T-cell (primary cell): ENCODE measurements at regions not wholly inside any gene's neighbourhood (a gene's known extent, or its start where the extent isn't known, plus 50 kb on each side); places are given as distances from the start of the nearest gene placed in this dataset.

Experiments
- ATAC-seq, 4 experiments: fragments of 200-7000 bp in 3 of 4; fragments of 150-1000 bp in 1 of 4; cut with Tn5 transposase; replicated peaks in 1 of 4; 1 replicate in 3 of 4; 2 replicates in 1 of 4; pipeline ENCODE4 v1.10.0; 2021; ENCODE audit warnings: moderate library complexity in 3 of 4, mild to moderate bottlenecking in 2 of 4, moderate number of reproducible peaks in 1 of 4
- CTCF ChIA-PET, 2 donors: fragments of 300-600 bp; sonication (Branson Sonifier 250); formaldehyde crosslinking; loops; one replicate each; lab custom pipeline; 2022; ENCODE audit warnings: antibody characterized with exemption in 2 of 2; lab: Charles Lee
- POLR2A ChIA-PET, 2 donors: fragments of 300-600 bp; sonication (Branson Sonifier 250); formaldehyde crosslinking; loops; one replicate each; lab custom pipeline; 2022; ENCODE audit warnings: antibody characterized with exemption in 2 of 2; lab: Charles Lee
- DNase-seq, 35 experiments: peaks; one replicate each; pipeline versions ENCODE4 v3.0.0 to v3.0.0-alpha.2; 2013 to 2023
- H3K27ac ChIP-seq: one replicate; pipeline ENCODE4 v1.5.1; 2013; ENCODE audit warnings: low read length
- H3K27me3 ChIP-seq, 2 experiments: replicated peaks in 1 of 2; 1 replicate in 1 of 2; 2 replicates in 1 of 2; pipeline versions ENCODE4 v1.6.1 to v1.7.0; 2013; ENCODE audit warnings: low read length in 1 of 2, mixed read lengths in 1 of 2; ENCODE audit not compliant: control insufficient read depth in 2 of 2, insufficient read depth in 2 of 2; ENCODE audit errors: extremely low read depth in 1 of 2
- H3K36me3 ChIP-seq, 2 donors: 1 replicate in 1 of 2; 2 replicates in 1 of 2; pipeline versions ENCODE4 v1.6.1 to v1.7.0; 2013; ENCODE audit warnings: low read length in 1 of 2; ENCODE audit not compliant: control insufficient read depth in 2 of 2, insufficient read depth in 1 of 2; ENCODE audit errors: extremely low read depth in 1 of 2
- H3K4me1 ChIP-seq, 2 experiments: 1 replicate in 1 of 2; 2 replicates in 1 of 2; pipeline versions ENCODE4 v1.6.1 to v1.7.0; 2013; ENCODE audit warnings: low read length in 2 of 2, mixed read lengths in 1 of 2; ENCODE audit not compliant: insufficient read depth in 2 of 2, control insufficient read depth in 1 of 2; ENCODE audit errors: extremely low read depth in 1 of 2
- H3K4me3 ChIP-seq, 2 donors: 1 replicate in 1 of 2; 2 replicates in 1 of 2; pipeline versions ENCODE4 v1.5.1 to v1.7.0; 2013; ENCODE audit warnings: mild to moderate bottlenecking in 2 of 2, low read length in 1 of 2, moderate library complexity in 1 of 2; ENCODE audit not compliant: control insufficient read depth in 1 of 2; ENCODE audit errors: extremely low read depth in 1 of 2
- H3K9me3 ChIP-seq: 2 replicates; pipeline ENCODE4 v1.7.0; 2013
- H3K27ac Mint-ChIP-seq, 2 donors: one replicate each; pipeline ENCODE4 v1.8.0; 2020 to 2021; ENCODE audit warnings: mild to moderate bottlenecking in 2 of 2, mixed read lengths in 2 of 2
- H3K27me3 Mint-ChIP-seq, 2 donors: one replicate each; pipeline ENCODE4 v1.8.0; 2021 to 2022; ENCODE audit warnings: mixed read lengths in 2 of 2
- H3K36me3 Mint-ChIP-seq: one replicate; pipeline ENCODE4 v1.8.0; 2021; ENCODE audit warnings: mixed read lengths
- H3K4me1 Mint-ChIP-seq, 3 donors: one replicate each; pipeline ENCODE4 v1.8.0; 2020 to 2022; ENCODE audit warnings: mixed read lengths in 3 of 3, mild to moderate bottlenecking in 1 of 3
- H3K4me3 Mint-ChIP-seq, 3 donors: one replicate each; pipeline ENCODE4 v1.8.0; 2020 to 2022; ENCODE audit warnings: mild to moderate bottlenecking in 3 of 3, mixed read lengths in 3 of 3, moderate library complexity in 3 of 3
- H3K9me3 Mint-ChIP-seq, 3 donors: one replicate each; pipeline ENCODE4 v1.8.0; 2020 to 2022; ENCODE audit warnings: mixed read lengths in 3 of 3
- WGBS: methylation state at CpG from one replicate; pipeline ENCODE4 v1.1.5; 2013; ENCODE audit warnings: missing lambda C conversion rate; ENCODE audit not compliant: insufficient coverage; 5-methylcytosine and 5-hydroxymethylcytosine counted together

- no peaks in the 10 kb centered on the region for H3K36me3 Mint-ChIP-seq
- ChIA-PET CTCF (no interaction called here), POLR2A (no interaction called here)
- no peak overlapping the region for H3K4me3 Mint-ChIP-seq
- H3K9me3 Mint-ChIP-seq: peaks cover 4 to 11% (median 4%) of the 10 kb centered on the region in 3 donors
- no peak overlapping the region for H3K4me3 ChIP-seq
- H3K36me3 ChIP-seq: no peaks in the 10 kb centered on the region
- DNase-seq (no peak), ATAC-seq (no peak)
- no peaks in the 10 kb centered on the region for H3K9me3 ChIP-seq
- no CpG with 5 or more reads among the region's 6 CpGs for WGBS
- H3K4me1 Mint-ChIP-seq: peaks cover 7 to 22% (median 10%) of the 10 kb centered on the region in 3 donors
- no peak overlapping the region for H3K27ac ChIP-seq
- peaks cover 1 to 4% of the 10 kb centered on the region in 2 donors for H3K27me3 Mint-ChIP-seq
- no peak overlapping the region for H3K27ac Mint-ChIP-seq
- peaks cover 0 to 10% of the 10 kb centered on the region in 2 experiments for H3K27me3 ChIP-seq
- H3K4me1 ChIP-seq: peaks cover 0 to 1% of the 10 kb centered on the region in 2 experiments
Measured at GRCh38 chr12:130080205-130080604, 82.1 kb upstream of the FZD10 start.

- Mint-ChIP-seq H3K36me3 (no peaks in the 10 kb centered on the region), H3K4me3 (no peak overlapping the region), H3K27ac (no peak overlapping the region), H3K9me3 (peaks cover 4 to 11% (median 4%) of the 10 kb centered on the region in 3 donors), H3K27me3 (peaks cover 0 to 1% of the 10 kb centered on the region in 2 donors), H3K4me1 (peaks cover 14 to 28% (median 16%) of the 10 kb centered on the region in 3 donors)
- ATAC-seq: no peak
- no peak overlapping the region for H3K4me3 ChIP-seq
- no peaks in the 10 kb centered on the region for H3K36me3 ChIP-seq
- no peak for DNase-seq
- no peak overlapping the region for H3K27ac ChIP-seq
- 40% methylated on average over 3 of the region's 13 CpGs for WGBS
- peaks cover 4 to 10% of the 10 kb centered on the region in 2 experiments for H3K4me1 ChIP-seq
- ChIA-PET POLR2A (no interaction called here), CTCF (interaction anchor here in 1 of 2 donors (0.7 kb wide), 1 partner anchor 1420 kb away, joined by 3 read pairs; no protein-coding TSS in a partner anchor)
- peaks cover 0 to 11% of the 10 kb centered on the region in 2 experiments for H3K27me3 ChIP-seq
- H3K9me3 ChIP-seq: no peaks in the 10 kb centered on the region
Measured at GRCh38 chr12:130081117-130081805, 81.0 kb upstream of the FZD10 start.

DNA sequence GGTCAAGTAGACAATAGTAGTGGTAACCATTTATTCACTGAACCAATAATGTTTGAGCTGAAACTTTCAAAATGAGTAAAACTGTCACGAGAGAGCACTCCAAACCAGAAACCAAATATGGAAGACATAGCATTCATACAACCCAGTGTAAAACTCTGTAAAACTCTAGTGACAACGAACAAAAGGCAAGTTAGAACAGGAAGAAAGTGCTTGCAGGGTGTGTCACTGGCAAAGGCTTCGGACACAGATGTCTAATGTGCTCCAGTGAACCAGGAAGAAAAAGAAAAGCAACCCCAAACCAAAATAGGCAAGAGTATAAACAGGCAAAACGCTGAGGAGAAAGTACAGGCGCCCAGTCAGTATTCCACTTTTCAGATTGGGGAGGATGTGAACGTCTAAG, 79.3 kb upstream of the FZD10 start:
- peaks cover 25 to 34% (median 26%) of the 10 kb centered on the region in 3 donors for H3K4me1 Mint-ChIP-seq
- peaks cover 8 to 27% of the 10 kb centered on the region in 2 experiments for H3K4me1 ChIP-seq
- no peak for ATAC-seq
- peaks cover 0 to 1% of the 10 kb centered on the region in 2 donors for H3K27me3 Mint-ChIP-seq
- peaks cover 0 to 4% (median 0%) of the 10 kb centered on the region in 3 donors for H3K9me3 Mint-ChIP-seq
- no CpG with 5 or more reads among the region's 6 CpGs for WGBS
- H3K9me3 ChIP-seq: no peaks in the 10 kb centered on the region
- DNase-seq: no peak
- H3K4me3 Mint-ChIP-seq: no peak overlapping the region
- H3K27ac ChIP-seq: no peak overlapping the region
- H3K4me3 ChIP-seq: no peak overlapping the region
- H3K36me3 Mint-ChIP-seq: no peaks in the 10 kb centered on the region
- no peak overlapping the region for H3K27ac Mint-ChIP-seq
- POLR2A ChIA-PET: no interaction called here
- no peaks in the 10 kb centered on the region for H3K36me3 ChIP-seq
- H3K27me3 ChIP-seq: peaks cover 0 to 11% of the 10 kb centered on the region in 2 experiments
- CTCF ChIA-PET: no interaction called here

- 91% methylated on average over 8 of the region's 8 CpGs for WGBS
- H3K9me3 Mint-ChIP-seq: peaks cover 0 to 4% (median 0%) of the 10 kb centered on the region in 3 donors
- ChIA-PET POLR2A (no interaction called here), CTCF (no interaction called here)
- DNase-seq (no peak), ATAC-seq (no peak)
- no peak overlapping the region for H3K27ac Mint-ChIP-seq
- H3K27ac ChIP-seq: no peak overlapping the region
- H3K36me3 Mint-ChIP-seq: no peaks in the 10 kb centered on the region
- H3K4me1 ChIP-seq: peaks cover 8 to 28% of the 10 kb centered on the region in 2 experiments
- H3K4me3 Mint-ChIP-seq: no peak overlapping the region
- peaks cover 0 to 1% of the 10 kb centered on the region in 2 donors for H3K27me3 Mint-ChIP-seq
- peaks cover 0 to 11% of the 10 kb centered on the region in 2 experiments for H3K27me3 ChIP-seq
- no peak overlapping the region for H3K4me3 ChIP-seq
- H3K4me1 Mint-ChIP-seq: peaks cover 28 to 34% (median 29%) of the 10 kb centered on the region in 3 donors
- H3K9me3 ChIP-seq: no peaks in the 10 kb centered on the region
- no peaks in the 10 kb centered on the region for H3K36me3 ChIP-seq
Measured at GRCh38 chr12:130083734-130084133, 78.5 kb upstream of the FZD10 start.

GRCh38 chr12:130084359-130084758, 77.9 kb upstream of the FZD10 start:
- H3K4me3 Mint-ChIP-seq: peak overlapping the region in 1 of 3 donors; percentile 33

GRCh38 chr12:130086248-130086647, 76.0 kb upstream of the FZD10 start:
- peak in 16 of 35 experiments; percentile 2 to 34 (median 8) for DNase-seq
- no peaks in the 10 kb centered on the region for H3K9me3 ChIP-seq
- H3K27ac Mint-ChIP-seq: peak overlapping the region; percentile 60 to 89
- ATAC-seq: peak in 3 of 4 experiments; percentile 53 to 73 (median 61)
- peaks cover 28 to 34% (median 29%) of the 10 kb centered on the region in 3 donors for H3K4me1 Mint-ChIP-seq
- ChIA-PET CTCF (interaction anchor here in 1 of 2 donors (0.6 to 1.0 kb wide), 2 partner anchors 39 to 243 kb away, joined by 3 read pairs; no protein-coding TSS in a partner anchor), POLR2A (interaction anchor here in 1 of 2 donors (0.7 kb wide), 1 partner anchor 163 kb away, joined by 6 read pairs; no protein-coding TSS in a partner anchor)
- peak overlapping the region in 1 of 2 donors; percentile 55 for H3K4me3 ChIP-seq
- 3% methylated on average over 10 of the region's 11 CpGs for WGBS
- H3K4me1 ChIP-seq: peaks cover 8 to 28% of the 10 kb centered on the region in 2 experiments
- H3K36me3 ChIP-seq: no peaks in the 10 kb centered on the region
- peak overlapping the region; percentile 30 for H3K27ac ChIP-seq
- H3K27me3 Mint-ChIP-seq: no peaks in the 10 kb centered on the region
- peaks cover 0 to 11% of the 10 kb centered on the region in 2 experiments for H3K27me3 ChIP-seq
- H3K9me3 Mint-ChIP-seq: peaks cover 0 to 2% (median 0%) of the 10 kb centered on the region in 3 donors
- H3K36me3 Mint-ChIP-seq: no peaks in the 10 kb centered on the region
- H3K4me3 Mint-ChIP-seq: peak overlapping the region; percentile 49 to 80 (median 56)

More at GRCh38 chr12:130084359-130084758, 77.9 kb upstream of the FZD10 start:
- Mint-ChIP-seq H3K27ac (no peak overlapping the region), H3K27me3 (peaks cover 0 to 1% of the 10 kb centered on the region in 2 donors), H3K9me3 (no peaks in the 10 kb centered on the region), H3K4me1 (peaks cover 28 to 34% (median 29%) of the 10 kb centered on the region in 3 donors), H3K36me3 (no peaks in the 10 kb centered on the region)
- DNase-seq: no peak
- Histone ChIP-seq H3K27ac (no peak overlapping the region), H3K27me3 (peaks cover 0 to 11% of the 10 kb centered on the region in 2 experiments), H3K4me3 (no peak overlapping the region), H3K4me1 (peaks cover 8 to 28% of the 10 kb centered on the region in 2 experiments), H3K9me3 (no peaks in the 10 kb centered on the region), H3K36me3 (no peaks in the 10 kb centered on the region)
- WGBS: 91% methylated on average over 5 of the region's 8 CpGs
- ChIA-PET CTCF (no interaction called here), POLR2A (no interaction called here)
- no peak for ATAC-seq
